HG02571 (cell line): ENCODE measurements at regions not wholly inside any gene's neighbourhood (a gene's known extent, or its start where the extent isn't known, plus 50 kb on each side); places are given as distances from the start of the nearest gene placed in this dataset.

ENCODE experiments used
- ATAC-seq: cut with Tn5 transposase; IDR thresholded peaks from one replicate; pipeline ENCODE4 v1.9.1; 2021; ENCODE audit warnings: mild to moderate bottlenecking, moderate library complexity; ENCODE audit not compliant: unreplicated experiment

DNA sequence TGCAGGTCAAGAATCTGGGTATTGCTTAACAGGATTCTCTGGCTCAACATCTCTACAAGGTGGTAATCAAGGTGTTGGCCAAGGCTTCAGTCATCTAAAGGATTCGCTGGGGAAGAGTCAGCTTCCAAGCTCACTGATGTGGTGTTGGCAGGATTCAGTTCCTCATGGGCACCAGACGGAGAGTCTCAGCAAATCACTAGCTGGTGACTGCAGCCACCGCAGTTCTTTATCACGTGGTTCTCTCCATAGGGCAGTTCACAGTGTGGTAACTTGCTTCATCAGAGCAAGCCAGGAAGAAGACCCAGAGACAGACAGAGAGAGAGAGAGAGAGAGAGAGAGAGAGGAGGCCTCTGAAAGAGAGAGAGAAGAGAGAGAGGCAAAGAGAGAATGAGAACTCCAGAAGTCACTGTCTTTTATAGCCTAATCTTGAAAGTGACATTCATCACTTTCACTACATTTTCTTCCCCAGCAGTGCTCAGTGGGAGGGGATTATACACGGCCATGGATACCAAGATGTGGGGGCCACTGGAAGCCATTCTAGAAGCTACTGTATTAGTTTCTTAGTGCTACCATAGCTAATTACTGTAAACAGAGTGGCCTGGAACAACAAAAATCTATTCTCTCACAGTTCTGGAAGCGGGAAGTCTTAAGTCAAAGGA, 109.2 kb upstream of the SMIM23 start:
- no peak for ATAC-seq

DNA sequence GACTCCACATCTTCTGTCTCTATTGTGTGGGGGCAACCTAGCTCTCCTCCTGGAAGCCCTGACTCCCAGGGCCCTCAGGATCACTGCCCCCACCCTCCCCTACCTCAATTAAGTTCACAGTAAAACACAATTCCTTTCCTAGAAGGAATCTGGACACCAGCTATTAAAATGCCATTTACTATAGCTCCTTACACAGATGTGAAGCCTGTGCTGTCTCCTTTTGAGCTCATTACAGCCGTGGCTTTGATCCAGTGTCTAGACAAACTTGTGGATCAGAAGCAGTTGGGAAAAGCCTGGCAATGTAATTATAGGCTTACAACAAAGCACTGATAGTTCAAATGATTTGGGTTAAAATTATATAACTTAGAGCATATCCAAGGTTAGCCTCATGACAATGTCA, 107.0 kb upstream of the SMIM23 start:
- no peak for ATAC-seq

DNA sequence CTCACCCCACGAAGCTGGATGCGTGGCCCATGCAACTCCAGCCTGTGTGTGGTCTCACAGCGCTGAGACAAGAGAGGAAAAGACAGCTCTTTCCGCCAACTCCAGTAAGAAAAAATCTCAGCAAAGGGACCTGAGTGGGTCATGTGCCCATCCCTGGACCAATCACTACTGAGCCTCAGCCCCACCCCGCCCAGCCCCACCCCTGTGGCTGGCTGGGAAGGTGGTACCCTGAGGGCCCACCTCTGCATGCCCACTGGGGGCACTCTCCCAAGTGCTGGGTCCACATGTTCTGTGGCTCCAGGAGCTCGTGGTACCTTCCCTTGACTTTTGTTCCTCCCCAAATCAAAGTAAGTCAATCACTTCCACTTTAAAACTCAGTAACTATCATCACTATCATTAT, 105.1 kb upstream of the SMIM23 start:
- ATAC-seq: no peak

DNA sequence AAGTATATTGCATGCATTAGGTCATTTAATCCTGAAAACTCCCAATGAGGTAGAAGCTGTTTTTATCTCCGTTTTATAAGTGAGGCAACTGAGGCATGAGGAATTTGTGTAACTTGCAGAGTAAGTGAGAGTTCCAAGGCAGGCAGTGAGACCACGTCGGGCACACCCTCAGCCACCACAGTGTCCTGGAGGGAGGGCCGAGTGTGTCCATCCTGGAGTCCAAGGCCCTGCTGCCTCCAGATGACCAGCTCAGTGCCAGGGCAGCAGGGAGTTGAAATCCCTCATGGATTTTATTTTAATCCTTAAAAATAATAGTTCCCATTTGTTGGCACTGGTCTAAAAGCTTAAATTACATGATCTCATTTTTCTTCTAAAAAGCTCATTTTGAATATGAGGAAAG, 104.6 kb upstream of the SMIM23 start:
- no peak for ATAC-seq

DNA sequence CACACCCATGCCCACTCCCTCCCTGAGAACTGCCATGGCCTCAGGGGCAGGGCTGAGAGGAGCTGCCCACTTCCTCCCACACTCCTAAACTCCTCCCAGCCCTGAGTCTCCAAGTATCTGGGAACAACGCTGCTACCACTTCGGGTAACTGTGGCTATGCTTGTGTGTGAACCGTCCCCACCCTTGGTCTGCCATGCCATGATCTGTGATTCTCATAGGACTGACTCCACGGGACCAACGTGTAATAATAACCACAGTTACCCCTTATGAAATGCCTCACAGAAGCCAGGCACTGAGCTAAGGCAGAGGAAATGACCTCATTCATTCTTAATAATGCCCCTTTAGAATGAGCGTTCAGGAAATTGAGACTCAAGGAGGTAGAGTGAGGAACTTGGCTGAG, 103.9 kb upstream of the SMIM23 start:
- ATAC-seq: no peak

DNA sequence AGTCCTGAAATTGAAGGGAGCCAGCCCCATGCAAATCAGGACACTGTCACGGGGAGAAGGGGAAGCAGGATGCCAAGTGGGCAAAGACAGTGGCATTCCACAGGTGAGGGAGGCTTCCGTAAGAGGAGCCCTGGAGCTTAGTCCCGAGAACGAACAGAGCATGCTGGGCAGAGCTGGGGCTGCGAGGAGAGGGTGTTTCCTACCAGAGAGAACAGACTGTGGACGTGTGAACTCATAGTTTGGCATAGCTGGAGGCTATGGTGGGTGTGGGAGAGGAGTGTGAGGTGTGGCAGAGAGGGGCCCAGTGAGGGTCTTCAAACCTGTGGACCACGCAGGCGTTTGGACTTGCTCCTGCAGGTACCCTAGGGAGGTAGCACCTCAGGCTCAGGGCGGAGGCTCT, 102.8 kb upstream of the SMIM23 start:
- ATAC-seq: no peak

DNA sequence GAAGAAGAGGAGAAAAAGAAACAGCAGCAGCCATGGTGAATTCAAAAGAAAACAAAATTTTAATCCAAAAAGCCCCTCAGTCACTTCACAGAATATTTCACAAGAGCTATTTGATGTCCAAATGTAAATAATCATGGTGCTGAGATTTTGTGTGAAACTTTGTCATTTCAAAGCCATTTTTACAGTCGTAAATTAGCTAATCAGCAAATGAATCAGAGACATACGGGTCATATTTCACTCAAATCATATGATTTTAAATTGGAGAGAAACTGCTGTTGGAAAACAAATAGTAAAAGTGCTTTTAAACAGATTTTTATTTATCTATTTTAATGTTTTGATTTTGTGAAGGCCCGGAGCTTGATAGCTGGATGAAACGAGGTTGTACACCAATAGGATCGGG, 101.4 kb upstream of the SMIM23 start:
- no peak for ATAC-seq

DNA sequence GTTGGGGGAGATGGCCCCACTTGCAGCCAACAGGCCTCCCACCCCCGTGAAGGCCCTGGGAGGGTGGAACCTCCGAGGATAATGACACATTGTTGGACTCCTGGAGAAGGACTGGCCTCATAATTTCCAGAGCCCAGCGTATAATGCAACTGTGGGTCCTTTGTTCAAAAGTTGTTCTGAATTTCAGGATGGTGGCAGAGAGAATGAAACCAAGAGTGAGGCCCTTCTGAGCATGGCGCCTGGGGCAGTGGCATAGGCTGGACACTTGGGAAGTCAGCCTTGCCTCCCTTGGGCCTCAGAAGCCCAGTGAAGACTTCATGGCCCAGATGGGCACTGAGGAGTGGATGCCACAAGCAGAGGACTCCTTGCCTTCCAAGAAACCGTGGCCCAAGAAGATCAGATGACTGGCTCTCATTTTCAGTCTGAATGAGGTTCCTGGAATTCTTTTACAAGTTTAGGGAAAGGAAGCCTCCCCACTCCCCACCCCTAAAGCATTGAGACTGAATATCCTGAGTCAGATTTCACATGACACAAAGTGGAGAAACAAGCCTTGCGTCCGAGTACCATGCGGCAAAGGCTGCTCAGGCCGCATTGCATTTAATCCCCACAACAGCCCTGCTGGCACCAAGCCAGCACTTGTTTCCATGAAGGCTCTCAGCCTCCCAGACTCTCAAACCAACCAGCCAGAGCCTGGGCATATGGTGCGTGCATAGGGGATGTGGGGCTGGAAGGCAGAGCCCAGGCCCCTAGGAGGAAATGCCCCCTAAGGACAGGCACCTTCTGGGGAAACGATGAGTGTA, 96.7 kb upstream of the SMIM23 start:
- no peak for ATAC-seq

DNA sequence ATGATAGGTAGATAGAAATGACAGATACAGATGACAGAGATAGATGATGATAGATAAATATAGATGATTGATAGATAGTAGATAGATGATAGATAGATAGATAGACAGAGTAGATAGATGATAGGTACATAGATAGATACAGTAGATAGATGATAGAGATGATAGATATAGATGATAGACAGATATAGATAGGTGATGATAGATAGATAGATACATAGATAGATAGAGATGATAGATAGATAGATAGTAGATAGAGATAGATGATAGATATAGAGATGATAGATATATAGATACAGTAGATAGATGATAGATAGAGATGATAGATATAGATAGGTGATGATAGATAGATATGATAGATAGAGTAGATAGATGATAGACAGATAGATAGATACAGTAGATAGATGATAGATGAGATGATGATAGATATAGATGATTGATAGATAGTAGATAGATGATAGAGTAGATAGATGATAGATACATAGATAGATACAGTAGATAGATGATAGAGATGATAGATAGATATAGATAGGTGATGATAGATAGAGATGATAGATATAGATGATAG, 95.7 kb upstream of the SMIM23 start:
- ATAC-seq: no peak

DNA sequence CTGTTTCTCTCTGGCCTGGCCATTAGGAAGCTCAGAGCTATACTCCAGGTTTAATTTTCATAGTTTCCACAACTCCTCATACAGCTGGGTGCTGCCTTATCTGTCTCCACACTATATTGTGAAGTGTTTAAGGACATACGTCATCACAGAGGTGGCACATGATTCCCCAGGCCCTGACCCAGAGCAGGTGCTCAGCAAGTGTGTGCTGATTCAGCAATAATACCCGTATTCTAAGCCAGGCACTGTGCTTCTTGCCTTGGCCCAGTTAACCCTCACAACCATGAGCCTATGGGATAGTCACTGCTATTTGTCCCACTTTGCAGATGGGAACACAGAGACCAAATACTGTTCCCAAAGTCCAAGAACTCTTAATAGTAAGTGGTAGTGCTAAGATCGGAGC, 93.5 kb upstream of the SMIM23 start:
- ATAC-seq: no peak

DNA sequence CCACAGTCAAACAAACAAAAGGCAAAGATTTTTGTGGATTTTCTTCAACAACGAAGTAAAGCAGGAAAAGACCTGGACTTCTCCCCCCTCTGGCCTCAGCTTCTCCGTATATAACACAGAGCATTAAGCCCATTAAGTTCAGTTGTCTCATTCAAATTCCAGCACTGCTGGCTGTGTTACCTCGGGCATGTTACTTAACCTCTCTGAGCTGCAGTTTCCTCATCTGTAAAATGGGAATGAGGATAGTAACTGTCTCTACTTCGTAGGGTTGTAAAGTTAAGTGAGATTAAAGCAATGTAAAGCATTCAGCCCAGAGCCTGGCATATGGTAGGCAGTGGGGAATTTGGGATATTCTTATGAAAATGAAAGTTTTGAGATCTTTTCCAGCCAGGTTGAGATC, 92.7 kb upstream of the SMIM23 start:
- no peak for ATAC-seq

DNA sequence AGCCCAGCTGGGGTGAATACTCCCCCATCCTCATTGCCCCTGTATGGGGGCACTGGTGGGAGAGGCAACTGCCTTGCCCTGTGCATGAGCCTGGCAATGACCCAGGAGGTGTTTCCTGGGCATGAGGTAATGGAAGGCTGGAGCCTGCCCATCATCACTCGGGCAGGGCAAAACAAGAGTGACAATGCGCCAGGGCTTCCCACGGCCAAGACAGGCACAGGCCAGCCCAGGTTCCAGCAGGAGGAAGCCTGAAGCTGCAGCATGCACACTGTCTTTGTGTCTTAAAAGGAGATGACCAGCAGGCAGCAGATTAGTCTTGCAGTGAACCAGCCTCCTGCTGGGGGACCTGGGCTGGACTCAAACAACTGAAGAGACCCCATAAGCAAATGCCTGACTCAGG, 92.2 kb upstream of the SMIM23 start:
- ATAC-seq: no peak

DNA sequence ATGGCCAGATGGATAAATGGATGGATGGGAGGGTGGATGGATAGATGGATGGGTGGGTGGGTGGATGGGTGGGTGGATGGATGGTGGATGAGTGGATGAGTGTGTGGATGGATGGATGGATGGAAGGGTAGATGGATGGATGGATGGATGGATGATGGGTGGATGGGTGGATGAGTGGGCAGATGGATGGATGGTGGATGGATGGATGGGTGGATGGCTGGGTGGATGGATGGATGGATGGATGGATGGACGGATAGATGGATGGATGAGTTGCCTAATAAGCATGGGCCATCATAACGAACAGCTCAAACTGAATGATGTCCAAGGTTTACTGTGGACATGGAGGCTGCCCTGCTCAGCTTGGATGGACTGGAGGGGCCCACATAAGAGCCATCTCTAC, 89.8 kb upstream of the SMIM23 start:
- ATAC-seq: no peak

DNA sequence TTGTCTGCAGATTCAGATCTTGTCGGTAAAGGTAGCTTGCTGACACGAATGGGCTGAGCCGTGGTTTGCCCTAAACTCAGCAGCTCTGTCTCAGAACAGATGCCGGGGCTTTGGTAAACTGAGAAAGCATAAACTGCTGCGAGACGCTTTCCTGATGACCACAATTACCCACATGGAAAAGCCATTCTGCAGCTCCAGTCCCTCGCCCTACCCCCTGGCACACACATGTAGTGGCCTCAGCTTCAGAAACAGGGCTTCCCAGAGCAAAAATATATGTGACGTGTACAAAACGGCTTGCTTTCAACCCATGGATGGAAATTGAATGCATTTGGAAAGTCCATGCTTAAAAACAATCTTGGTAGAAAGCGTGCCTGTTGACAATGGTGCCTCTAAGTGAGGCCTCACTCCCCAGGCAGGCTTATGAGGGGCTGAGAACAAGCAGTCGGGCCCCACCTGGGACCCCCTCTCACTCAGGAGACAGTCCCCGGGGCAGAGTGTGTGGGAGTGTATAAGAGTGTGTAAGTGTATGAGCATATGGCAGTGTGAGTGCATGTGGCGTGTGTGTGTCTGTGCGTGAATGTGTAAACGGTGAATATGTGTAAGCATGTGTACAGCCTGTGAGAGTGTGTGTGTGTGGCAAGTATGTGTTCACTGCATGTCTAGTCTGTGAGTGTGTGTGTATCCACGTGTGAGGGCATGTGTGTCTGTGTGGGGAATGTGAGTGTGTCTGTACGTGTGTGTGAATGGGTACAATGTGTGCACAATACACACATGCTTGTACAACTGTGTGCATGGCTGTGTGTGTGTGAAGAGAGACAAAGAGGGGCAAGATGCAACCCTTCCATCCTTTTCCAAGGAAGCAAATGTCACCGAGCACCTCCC, 88.2 kb upstream of the SMIM23 start:
- ATAC-seq: no peak

DNA sequence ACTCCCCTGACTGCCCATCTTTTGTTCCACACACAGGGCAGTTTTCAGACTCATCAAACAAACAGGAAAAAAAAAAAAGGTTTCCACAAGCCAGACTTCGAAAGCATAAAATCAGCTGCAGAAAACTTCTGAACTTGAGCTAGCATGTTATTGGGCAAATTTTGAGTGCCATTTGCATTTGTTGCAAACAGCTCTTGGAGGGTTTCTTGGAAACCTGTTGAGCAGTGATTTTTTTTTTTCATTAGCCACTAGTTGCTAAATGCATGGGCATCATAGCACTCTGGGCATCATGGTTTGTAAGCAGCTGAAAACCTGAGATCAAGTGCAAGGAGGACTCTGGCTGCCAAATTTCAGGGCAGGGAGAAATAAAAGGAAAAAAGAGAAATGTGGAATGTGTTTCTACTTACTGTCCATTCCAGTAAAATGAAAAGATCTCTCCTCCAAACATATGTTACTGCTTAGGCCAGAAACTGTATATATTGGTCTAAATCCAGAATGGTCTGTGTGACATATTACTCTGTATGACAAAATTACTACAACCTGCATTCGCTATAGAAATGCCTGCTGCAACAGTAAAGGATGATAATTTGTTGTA, 85.2 kb upstream of the SMIM23 start:
- ATAC-seq: no peak

DNA sequence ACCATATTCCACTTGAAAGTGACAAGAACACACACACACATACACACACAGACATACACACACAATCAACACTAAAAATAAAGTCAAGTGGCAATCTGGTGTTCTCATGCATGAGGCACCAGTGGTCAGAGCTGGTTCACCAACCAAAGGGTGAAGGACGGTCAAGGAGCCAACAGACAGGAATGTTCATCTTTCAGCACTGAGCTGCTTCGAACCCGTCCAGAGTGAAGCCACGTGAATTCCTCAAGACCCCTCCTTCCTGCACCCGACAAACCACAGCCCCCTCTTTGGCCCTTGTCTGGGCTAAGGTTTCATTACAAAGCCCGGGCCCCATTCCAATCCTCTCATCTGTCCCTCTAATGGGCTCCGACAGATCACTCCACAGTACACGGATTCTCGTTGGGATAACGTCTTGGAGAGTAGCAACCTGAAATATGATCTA, 84.5 kb upstream of the SMIM23 start:
- no peak for ATAC-seq

DNA sequence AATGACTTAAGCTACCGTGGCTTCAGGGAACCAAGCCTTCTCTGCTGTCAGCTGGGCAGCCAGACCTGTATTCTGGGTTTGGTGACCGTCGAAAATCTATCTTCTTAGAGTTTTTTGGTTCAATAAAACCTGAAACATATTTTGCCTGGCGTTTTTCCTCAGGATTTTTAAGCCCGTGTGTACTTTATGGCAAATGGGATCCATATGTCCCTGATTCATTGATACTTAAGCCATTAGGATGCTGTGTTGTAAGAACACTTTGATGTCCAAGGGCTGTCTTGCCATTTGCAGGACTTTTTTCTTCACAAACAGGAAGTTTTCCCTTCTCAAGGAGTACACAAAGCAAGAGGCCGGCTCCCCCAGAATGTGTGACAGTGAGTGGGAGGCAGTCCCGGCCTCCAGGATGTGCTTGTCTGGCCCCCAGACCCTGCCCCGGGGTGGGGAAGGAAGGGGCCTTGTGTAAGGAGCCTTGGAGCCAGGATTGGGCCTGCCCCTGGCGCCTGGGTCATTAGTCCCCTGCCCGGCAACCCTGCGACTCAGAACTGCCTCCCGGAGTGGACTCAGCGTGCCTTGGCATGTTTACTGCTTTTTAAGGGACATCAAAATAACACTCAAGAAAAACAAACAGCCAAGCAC, 83.4 kb upstream of the SMIM23 start:
- no peak for ATAC-seq

DNA sequence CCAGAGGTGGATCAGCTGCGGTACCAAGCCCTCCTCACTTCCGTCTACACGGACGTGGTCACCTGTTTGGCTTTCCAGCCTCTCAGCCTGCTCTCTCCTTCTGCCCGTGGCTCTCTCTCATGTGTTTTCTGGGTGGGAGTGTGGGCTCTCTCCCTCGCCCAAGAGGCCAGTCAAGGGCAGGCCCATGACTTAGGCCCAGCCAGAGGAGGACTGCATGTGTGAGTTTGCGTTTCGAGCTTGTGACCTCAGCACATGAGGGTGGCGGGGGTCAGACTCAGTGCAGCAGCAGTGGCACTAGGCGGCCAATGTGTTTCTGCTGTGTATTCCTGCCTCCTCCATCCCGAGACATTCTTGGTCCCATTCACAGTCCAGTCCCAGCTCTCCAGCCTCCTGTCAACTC, 82.5 kb upstream of the SMIM23 start:
- no peak for ATAC-seq

DNA sequence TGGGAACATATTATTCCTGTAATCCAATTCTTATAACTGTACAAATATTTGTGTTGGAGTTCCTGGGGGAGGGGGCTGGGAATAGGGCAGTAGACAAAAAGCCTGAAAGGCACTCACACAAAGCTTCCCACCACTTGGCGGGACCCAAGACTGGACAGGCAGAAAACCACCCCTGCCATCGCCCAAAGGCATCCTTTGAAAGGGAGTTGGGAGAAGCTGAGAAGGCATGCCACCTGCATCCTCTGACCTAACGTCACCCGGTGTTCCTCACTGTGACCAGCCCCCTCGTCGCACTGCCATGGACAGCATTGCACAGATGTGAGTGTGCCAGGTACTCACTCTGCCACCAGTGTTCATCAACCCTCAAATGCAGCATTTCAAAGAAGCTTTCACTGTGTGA, 80.6 kb upstream of the SMIM23 start:
- ATAC-seq: no peak

DNA sequence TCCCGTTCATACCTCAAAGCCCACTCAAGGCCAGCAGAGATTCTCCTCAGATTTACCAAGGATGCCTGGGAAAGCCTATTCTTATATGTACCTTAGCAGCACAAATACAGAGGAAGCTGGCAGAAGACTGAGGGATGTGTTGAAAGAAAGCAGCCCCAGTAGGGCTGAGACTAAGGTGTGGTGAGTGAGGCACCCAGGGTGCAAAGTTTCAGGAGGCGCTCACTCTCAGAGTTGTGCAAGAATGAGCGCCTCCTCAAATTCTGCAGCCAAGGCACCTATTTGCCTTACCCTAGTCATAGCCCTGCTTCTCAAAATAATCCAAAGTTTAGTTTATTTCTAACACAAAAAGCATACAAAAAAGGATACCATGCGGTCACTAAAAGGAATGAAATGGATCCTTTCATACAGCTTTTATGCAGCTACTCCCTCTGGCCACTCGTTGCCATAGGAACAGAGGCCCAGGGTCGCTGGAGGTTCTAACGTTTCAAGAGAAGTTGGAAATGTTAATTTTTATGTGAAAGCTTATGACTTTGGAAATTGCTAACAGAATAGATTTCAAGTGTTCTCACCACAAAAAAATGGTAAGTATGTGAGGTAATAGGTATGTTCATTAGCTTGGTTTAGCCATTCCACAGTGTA, 79.7 kb upstream of the SMIM23 start:
- ATAC-seq: no peak
